ENCODE measurements at regions not wholly inside any gene's neighbourhood (a gene's known extent, or its start where the extent isn't known, plus 50 kb on each side); places are given as distances from the start of the nearest gene placed in this dataset.

GRCh38 chr5:130992095-130992494 lies 173.0 kb downstream of the HINT1 start:
- Histone ChIP-seq H3K9me3 (replicated peaks in 1 of 2; ENCODE audit: control insufficient read depth in 1 of 2, insufficient read depth in 1 of 2, low read length in 2 of 2) (peaks cover 0 to 15% of the 10 kb centered on the region in 2 donors), H3K27me3 (ENCODE audit: control insufficient read depth in 2 of 2, insufficient read depth in 2 of 2, low read length in 2 of 2) (no peaks in the 10 kb centered on the region), H3K4me3 (replicated peaks in 1 of 3; ENCODE audit: low read depth in 2 of 3, low read length in 3 of 3) (no peak overlapping the region), H4K20me1 (ENCODE audit: insufficient read depth, low read length) (no peaks in the 10 kb centered on the region), H3K4me2 (replicated peaks; ENCODE audit: extremely low read depth, low read length, poor library complexity, severe bottlenecking) (no peak overlapping the region), H2AFZ (ENCODE audit: insufficient read depth, low read depth, low read length, poor library complexity, severe bottlenecking) (no peak overlapping the region), H3K9ac (ENCODE audit: insufficient read depth, low read length, poor library complexity, severe bottlenecking) (no peak overlapping the region), H3K4me1 (ENCODE audit: control insufficient read depth in 1 of 2, insufficient read depth in 2 of 2, low read length in 2 of 2) (no peaks in the 10 kb centered on the region), H3K27ac (ENCODE audit: low read depth in 1 of 2, low read length in 2 of 2) (no peak overlapping the region), H3K79me2 (ENCODE audit: insufficient read depth, low read length) (no peaks in the 10 kb centered on the region), H3K36me3 (replicated peaks in 1 of 2; ENCODE audit: control insufficient read depth in 1 of 2, insufficient read depth in 2 of 2, low read length in 2 of 2) (no peaks in the 10 kb centered on the region)
- intact Hi-C loops (cut with micrococcal nuclease), result no loop called here
- Mint-ChIP-seq H3K27ac (no peak overlapping the region), H3K27me3 (ENCODE audit: low read depth in 3 of 3) (peaks cover 0 to 6% (median 1%) of the 10 kb centered on the region in 3 donors), H3K4me3 (no peak overlapping the region), H3K4me1 (no peaks in the 10 kb centered on the region), H3K36me3 (no peaks in the 10 kb centered on the region), H3K9me3 (peaks cover 3 to 24% (median 15%) of the 10 kb centered on the region in 7 donors)
- 88% methylated on average over 1 of the region's 4 CpGs for WGBS (ENCODE audit: insufficient coverage)
- TF ChIP-seq CTCF (IDR thresholded peaks at IDR 0.05), result no peak
- no peak for DNase-seq

GRCh38 chr5:130985776-130986175 lies 179.3 kb downstream of the HINT1 start:
- Mint-ChIP-seq H3K27ac (no peak overlapping the region), H3K4me3 (no peak overlapping the region), H3K36me3 (no peaks in the 10 kb centered on the region), H3K4me1 (no peaks in the 10 kb centered on the region), H3K9me3 (peaks cover 2 to 7% (median 6%) of the 10 kb centered on the region in 7 donors), H3K27me3 (ENCODE audit: low read depth in 3 of 3) (peaks cover 0 to 2% (median 0%) of the 10 kb centered on the region in 3 donors)
- no peak overlapping the region for H2AFZ ChIP-seq (ENCODE audit: insufficient read depth, low read depth, low read length, poor library complexity, severe bottlenecking)
- intact Hi-C loops (cut with micrococcal nuclease), result no loop called here
- H3K79me2 ChIP-seq (ENCODE audit: insufficient read depth, low read length), result no peaks in the 10 kb centered on the region
- H3K4me1 ChIP-seq (ENCODE audit: control insufficient read depth in 1 of 2, insufficient read depth in 2 of 2, low read length in 2 of 2), result no peaks in the 10 kb centered on the region
- WGBS (ENCODE audit: insufficient coverage), result no CpG with 5 or more reads among the region's 2 CpGs
- H3K36me3 ChIP-seq (replicated peaks in 1 of 2; ENCODE audit: control insufficient read depth in 1 of 2, insufficient read depth in 2 of 2, low read length in 2 of 2), result no peaks in the 10 kb centered on the region
- no peak overlapping the region for H3K9ac ChIP-seq (ENCODE audit: insufficient read depth, low read length, poor library complexity, severe bottlenecking)
- H4K20me1 ChIP-seq (ENCODE audit: insufficient read depth, low read length), result no peaks in the 10 kb centered on the region
- no peak overlapping the region for H3K4me2 ChIP-seq (replicated peaks; ENCODE audit: extremely low read depth, low read length, poor library complexity, severe bottlenecking)
- H3K27ac ChIP-seq (ENCODE audit: low read depth in 1 of 2, low read length in 2 of 2), result no peak overlapping the region
- no peak overlapping the region for H3K4me3 ChIP-seq (replicated peaks in 1 of 3; ENCODE audit: low read depth in 2 of 3, low read length in 3 of 3)
- no peak for TF ChIP-seq CTCF (IDR thresholded peaks at IDR 0.05)
- peaks cover 0 to 9% of the 10 kb centered on the region in 2 donors for H3K9me3 ChIP-seq (replicated peaks in 1 of 2; ENCODE audit: control insufficient read depth in 1 of 2, insufficient read depth in 1 of 2, low read length in 2 of 2)
- no peak for DNase-seq
- H3K27me3 ChIP-seq (ENCODE audit: control insufficient read depth in 2 of 2, insufficient read depth in 2 of 2, low read length in 2 of 2), result no peaks in the 10 kb centered on the region
